ENCODE measurements at regions not wholly inside any gene's neighbourhood (a gene's known extent, or its start where the extent isn't known, plus 50 kb on each side); places are given as distances from the start of the nearest gene placed in this dataset.

DNA sequence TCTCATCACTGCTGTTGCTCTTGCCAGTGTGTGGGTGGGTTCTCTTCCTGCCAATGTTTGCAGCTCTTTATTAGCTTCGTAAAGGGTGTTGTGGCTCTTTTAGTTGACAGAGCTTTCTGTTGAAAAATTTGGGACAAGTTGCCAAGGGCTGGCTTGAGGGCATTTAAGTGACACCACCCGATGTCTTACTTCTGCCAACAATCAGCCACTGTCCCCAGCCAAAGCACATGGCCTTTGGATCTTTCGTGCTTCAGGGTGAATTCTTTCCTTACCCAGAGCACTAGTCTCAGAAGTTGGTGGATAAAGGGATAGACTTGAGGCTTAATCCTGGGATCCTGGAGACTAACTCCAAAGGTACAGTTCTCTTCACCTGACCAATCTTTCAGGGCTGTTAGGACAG is 113.6 kb downstream of the SOX3 start (continued):
- TF ChIP-seq MYC (IDR thresholded peaks at IDR 0.05; ENCODE audit: borderline replicate concordance, low read length), result no peak
- no peak for TF ChIP-seq RNF2 (IDR thresholded peaks at IDR 0.05; ENCODE audit: borderline replicate concordance, low read depth)
- no peak for TF ChIP-seq ESRRA (IDR thresholded peaks at IDR 0.05; ENCODE audit: borderline replicate concordance, low read length)

DNA sequence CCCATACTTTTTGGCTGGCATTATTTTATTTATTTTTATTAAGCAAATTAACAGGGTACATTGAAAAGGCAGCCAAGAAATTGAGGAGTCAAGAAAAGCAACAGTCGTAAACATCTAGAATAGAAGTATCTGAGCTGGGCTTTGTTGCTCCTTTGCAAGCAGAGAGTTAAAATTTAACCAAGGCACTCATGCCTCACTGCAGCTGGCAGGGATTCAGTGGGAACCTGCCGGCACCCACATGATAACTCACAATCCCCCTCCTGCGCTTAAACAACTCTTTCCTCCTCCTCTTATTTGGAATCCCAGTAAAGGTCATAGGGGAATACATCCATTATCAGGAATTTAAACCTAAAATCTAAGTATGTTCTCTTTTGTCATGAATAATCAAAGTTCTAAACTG is 115.5 kb downstream of the SOX3 start:
- Histone ChIP-seq H3K4me3 (no peak overlapping the region), H3K27ac (no peak overlapping the region), H3K4me1 (no peaks in the 10 kb centered on the region), H3K9me3 (no peaks in the 10 kb centered on the region), H3K4me2 (no peak overlapping the region)
- no peak for ATAC-seq
- TF ChIP-seq KDM5A (IDR thresholded peaks at IDR 0.05) (no peak), TP53 (CRISPR knock-in tag; IDR thresholded peaks at IDR 0.05) (no peak), JUNB (IDR thresholded peaks at IDR 0.05) (no peak), HOXA7 (CRISPR knock-in tag; IDR thresholded peaks at IDR 0.05) (no peak), ZSCAN20 (CRISPR knock-in tag; IDR thresholded peaks at IDR 0.05) (no peak), FOSL2 (IDR thresholded peaks at IDR 0.05) (no peak), FOSL2 (CRISPR knock-in tag; IDR thresholded peaks at IDR 0.05) (no peak), ESRRA (IDR thresholded peaks at IDR 0.05; ENCODE audit: borderline replicate concordance, low read length) (no peak), GATA3 (IDR thresholded peaks at IDR 0.05; ENCODE audit: borderline replicate concordance) (no peak), NPAS2 (CRISPR knock-in tag; IDR thresholded peaks at IDR 0.05; ENCODE audit: borderline replicate concordance) (no peak), BHLHE40 (IDR thresholded peaks at IDR 0.05; ENCODE audit: low read depth, low read length) (no peak), CBX8 (IDR thresholded peaks at IDR 0.05) (no peak), RFX5 (IDR thresholded peaks at IDR 0.05) (no peak), POLR2AphosphoS2 (conservative IDR thresholded peaks at IDR 0.05; ENCODE audit: low read length) (no peak), CEBPB (IDR thresholded peaks at IDR 0.05) (no peak)
- ChIA-PET POLR2A (no interaction called here), CTCF (no interaction called here)
- FAIRE-seq, result no peak
- DNase-seq (ENCODE audit: low read depth in 1 of 2, low spot score in 1 of 2), result no peak
- 0% methylated on average over 3 of the region's 3 CpGs for WGBS (ENCODE audit: missing lambda C conversion rate)

- no peaks in the 10 kb centered on the region for H3K4me1 ChIP-seq
- no peaks in the 10 kb centered on the region for H3K9me3 ChIP-seq
- ATAC-seq (no peak), DNase-seq (ENCODE audit: low read depth in 1 of 2, low spot score in 1 of 2) (no peak), FAIRE-seq (no peak)
- ChIA-PET CTCF (no interaction called here), POLR2A (no interaction called here)
- H3K4me3 ChIP-seq, result no peak overlapping the region
- TF ChIP-seq CHD4 (IDR thresholded peaks at IDR 0.05; ENCODE audit: borderline replicate concordance), result no peak
- no peak for TF ChIP-seq HOXB5 (CRISPR knock-in tag; IDR thresholded peaks at IDR 0.05)
- TF ChIP-seq, protein P1, sequence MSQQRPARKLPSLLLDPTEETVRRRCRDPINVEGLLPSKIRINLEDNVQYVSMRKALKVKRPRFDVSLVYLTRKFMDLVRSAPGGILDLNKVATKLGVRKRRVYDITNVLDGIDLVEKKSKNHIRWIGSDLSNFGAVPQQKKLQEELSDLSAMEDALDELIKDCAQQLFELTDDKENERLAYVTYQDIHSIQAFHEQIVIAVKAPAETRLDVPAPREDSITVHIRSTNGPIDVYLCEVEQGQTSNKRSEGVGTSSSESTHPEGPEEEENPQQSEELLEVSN (IDR thresholded peaks at IDR 0.05; ENCODE audit: borderline replicate concordance, low read depth), result no peak
- TF ChIP-seq KDM5A (IDR thresholded peaks at IDR 0.05), result no peak
- TF ChIP-seq HOXA7 (CRISPR knock-in tag; IDR thresholded peaks at IDR 0.05), result no peak
- no peak for TF ChIP-seq CBX8 (IDR thresholded peaks at IDR 0.05)
- TF ChIP-seq SREBF2 (IDR thresholded peaks at IDR 0.05), result no peak
- TF ChIP-seq MAZ (IDR thresholded peaks at IDR 0.05; ENCODE audit: borderline replicate concordance, low read depth, low read length), result no peak
- TF ChIP-seq USF2 (IDR thresholded peaks at IDR 0.05), result no peak
- no peak for TF ChIP-seq NPAS2 (CRISPR knock-in tag; IDR thresholded peaks at IDR 0.05; ENCODE audit: borderline replicate concordance)
- WGBS (ENCODE audit: missing lambda C conversion rate), result 13% methylated on average over 4 of the region's 4 CpGs
- no peak overlapping the region for H3K4me2 ChIP-seq
- no peak overlapping the region for H3K27ac ChIP-seq
Measured at GRCh38 chrX:140362861-140363260, 142.0 kb downstream of the SOX3 start.

DNA sequence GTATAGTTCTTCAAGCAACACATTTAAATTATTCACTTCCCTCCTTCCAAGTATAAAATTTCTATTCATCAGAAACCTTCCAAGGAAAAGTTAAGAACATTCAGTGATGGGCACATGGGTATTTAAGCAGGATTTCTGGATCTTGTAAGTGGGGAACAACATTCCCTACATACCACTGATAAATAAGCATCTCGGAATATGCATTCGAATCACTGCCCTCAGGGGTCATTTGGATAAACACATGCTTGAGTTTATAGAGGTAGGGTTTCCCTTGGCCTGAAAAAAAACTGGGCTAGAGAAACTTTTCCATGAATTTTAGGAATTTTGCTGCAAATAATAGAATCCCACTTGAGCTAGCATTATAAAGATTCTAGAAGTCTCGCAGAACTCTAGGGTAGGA is 143.9 kb downstream of the SOX3 start:
- DNase-seq (ENCODE audit: low read depth in 1 of 2, low spot score in 1 of 2) (no peak), FAIRE-seq (no peak), ATAC-seq (no peak)
- H3K4me1 ChIP-seq, result no peaks in the 10 kb centered on the region
- no peaks in the 10 kb centered on the region for H3K9me3 ChIP-seq
- ChIA-PET CTCF (no interaction called here), POLR2A (no interaction called here)
- WGBS (ENCODE audit: missing lambda C conversion rate), result 0% methylated on average over 3 of the region's 3 CpGs
- no peak overlapping the region for H3K4me3 ChIP-seq
- H3K27ac ChIP-seq, result no peak overlapping the region
- H3K4me2 ChIP-seq, result no peak overlapping the region
- TF ChIP-seq POLR2A (IDR thresholded peaks at IDR 0.05; ENCODE audit: low read length) (no peak), MYC (IDR thresholded peaks at IDR 0.05; ENCODE audit: borderline replicate concordance, low read length) (no peak), TFCP2L1 (CRISPR knock-in tag; IDR thresholded peaks at IDR 0.05) (no peak), CEBPB (IDR thresholded peaks at IDR 0.05) (no peak), CBX2 (IDR thresholded peaks at IDR 0.05; ENCODE audit: borderline replicate concordance, low read depth) (no peak), MAZ (IDR thresholded peaks at IDR 0.05; ENCODE audit: borderline replicate concordance, low read depth, low read length) (no peak), CHD2 (IDR thresholded peaks at IDR 0.05; ENCODE audit: low read length, partially characterized antibody) (no peak), RNF2 (IDR thresholded peaks at IDR 0.05; ENCODE audit: borderline replicate concordance, low read depth) (no peak), MAX (IDR thresholded peaks at IDR 0.05) (no peak), REST (IDR thresholded peaks at IDR 0.05) (no peak)
- TF ChIP-seq, protein P2, sequence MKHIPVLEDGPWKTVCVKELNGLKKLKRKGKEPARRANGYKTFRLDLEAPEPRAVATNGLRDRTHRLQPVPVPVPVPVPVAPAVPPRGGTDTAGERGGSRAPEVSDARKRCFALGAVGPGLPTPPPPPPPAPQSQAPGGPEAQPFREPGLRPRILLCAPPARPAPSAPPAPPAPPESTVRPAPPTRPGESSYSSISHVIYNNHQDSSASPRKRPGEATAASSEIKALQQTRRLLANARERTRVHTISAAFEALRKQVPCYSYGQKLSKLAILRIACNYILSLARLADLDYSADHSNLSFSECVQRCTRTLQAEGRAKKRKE (CRISPR knock-in tag; IDR thresholded peaks at IDR 0.05; ENCODE audit: low read depth), result no peak

Data from A549 (cell line).